ENCODE measurements at regions not wholly inside any gene's neighbourhood (a gene's known extent, or its start where the extent isn't known, plus 50 kb on each side); places are given as distances from the start of the nearest gene placed in this dataset.

DNA sequence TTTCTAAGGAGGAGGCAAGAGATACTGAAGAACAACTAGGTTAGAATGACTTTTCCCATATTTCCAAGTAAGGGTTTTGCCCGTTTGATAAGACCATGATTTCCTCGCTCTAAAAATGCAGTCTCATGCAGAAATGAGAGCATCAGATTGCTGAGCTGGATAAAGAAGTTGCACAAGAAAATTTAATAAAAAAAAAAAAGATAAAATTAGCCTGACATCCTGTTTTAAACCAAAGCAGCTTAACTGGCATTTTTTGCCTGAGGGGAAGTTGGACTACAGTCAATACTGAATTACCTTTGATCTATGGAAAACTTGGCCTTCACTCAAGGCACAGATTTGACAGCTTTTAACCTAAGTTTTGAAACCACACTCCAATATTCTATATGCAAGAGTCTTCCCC is 208.4 kb downstream of the GASK1B start:
- TF ChIP-seq CTCF (conservative IDR thresholded peaks at IDR 0.05; ENCODE audit: low read length) (no peak), EZH2phosphoT487 (IDR thresholded peaks at IDR 0.05; ENCODE audit: borderline replicate concordance, low read depth, low read length) (no peak)
